ENCODE measurements at regions not wholly inside any gene's neighbourhood (a gene's known extent, or its start where the extent isn't known, plus 50 kb on each side); places are given as distances from the start of the nearest gene placed in this dataset.

DNA sequence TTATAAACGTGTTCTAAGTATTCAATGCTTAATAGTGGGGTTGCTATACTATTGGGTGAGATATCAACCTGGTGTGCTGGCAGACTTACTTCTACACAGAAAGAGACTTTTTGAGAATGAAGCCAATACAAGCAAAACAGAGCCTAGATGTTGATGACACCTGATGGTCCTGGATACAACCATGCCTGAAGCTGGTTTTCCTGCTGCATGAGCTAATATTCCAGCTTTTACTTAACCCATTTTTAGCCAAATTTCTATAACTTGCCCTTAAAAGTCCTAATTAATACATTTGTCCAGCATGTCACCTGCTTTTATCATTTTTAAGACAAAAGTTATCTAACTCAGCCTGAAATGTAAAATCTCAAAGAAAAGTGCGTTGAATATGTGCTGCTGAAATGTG is 86.2 kb downstream of the PFDN4 start:
- Histone ChIP-seq H3K27me3 (ENCODE audit: control insufficient read depth, insufficient read depth, low read length) (no peaks in the 10 kb centered on the region), H3K27ac (ENCODE audit: low read length) (no peak overlapping the region), H3K36me3 (ENCODE audit: control insufficient read depth, low read depth, low read length) (no peaks in the 10 kb centered on the region), H3K4me1 (ENCODE audit: control insufficient read depth, low read depth, low read length) (peaks cover 20% of the 10 kb centered on the region), H3K9ac (ENCODE audit: low read length) (no peak overlapping the region), H3K9me3 (ENCODE audit: control insufficient read depth, low read depth, low read length) (no peaks in the 10 kb centered on the region), H3K4me3 (ENCODE audit: low read length) (no peak overlapping the region)

DNA sequence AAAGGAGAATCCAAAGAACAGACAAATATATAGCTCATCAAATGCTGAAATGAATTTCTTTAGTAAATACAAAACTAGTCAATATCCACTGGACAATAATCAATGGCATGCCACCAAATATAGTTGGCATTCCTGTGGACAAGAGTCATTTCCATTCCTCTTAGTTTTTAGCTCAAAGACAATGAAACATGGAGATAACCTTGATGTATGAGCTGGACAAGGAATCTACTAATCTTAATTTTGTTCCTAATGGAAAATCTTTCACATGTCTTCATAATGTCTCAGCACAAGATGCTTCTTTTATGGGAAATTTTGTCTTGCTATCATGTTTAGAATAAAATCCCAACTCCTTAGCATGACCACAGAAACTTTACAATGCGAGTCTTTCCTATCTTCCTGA is 87.8 kb downstream of the PFDN4 start:
- no peaks in the 10 kb centered on the region for H3K9me3 ChIP-seq (ENCODE audit: control insufficient read depth, low read depth, low read length)
- no peaks in the 10 kb centered on the region for H3K36me3 ChIP-seq (ENCODE audit: control insufficient read depth, low read depth, low read length)
- no peak overlapping the region for H3K4me3 ChIP-seq (ENCODE audit: low read length)

DNA sequence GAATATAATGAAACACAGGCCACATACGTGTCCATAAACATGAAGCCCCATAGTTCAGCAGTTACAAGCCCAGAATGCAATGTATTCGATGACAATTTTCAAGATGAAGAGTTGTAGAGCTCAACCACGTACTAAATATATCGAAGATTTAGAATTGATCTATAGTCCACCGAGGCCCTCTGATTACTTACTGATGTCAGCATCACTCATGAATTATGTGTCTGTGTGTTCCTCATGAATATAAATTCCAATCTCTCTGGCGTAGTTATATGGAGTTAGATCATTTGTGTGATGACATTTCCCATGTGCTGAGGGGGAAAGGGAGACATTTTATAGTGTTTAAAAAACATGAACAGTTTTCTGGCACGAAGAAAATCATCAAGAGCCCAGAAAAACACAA is 97.5 kb downstream of the PFDN4 start:
- Histone ChIP-seq H3K36me3 (ENCODE audit: control insufficient read depth, low read depth, low read length) (no peaks in the 10 kb centered on the region), H3K9ac (ENCODE audit: low read length) (no peak overlapping the region), H3K4me1 (ENCODE audit: control insufficient read depth, low read depth, low read length) (no peaks in the 10 kb centered on the region), H3K4me3 (ENCODE audit: low read length) (no peak overlapping the region), H3K27me3 (ENCODE audit: control insufficient read depth, insufficient read depth, low read length) (no peaks in the 10 kb centered on the region), H3K9me3 (ENCODE audit: control insufficient read depth, low read depth, low read length) (no peaks in the 10 kb centered on the region), H3K27ac (ENCODE audit: low read length) (no peak overlapping the region)

More for the DNA sequence above, 87.8 kb downstream of the PFDN4 start:
- Histone ChIP-seq H3K27ac (ENCODE audit: low read length) (no peak overlapping the region), H3K27me3 (ENCODE audit: control insufficient read depth, insufficient read depth, low read length) (no peaks in the 10 kb centered on the region), H3K4me1 (ENCODE audit: control insufficient read depth, low read depth, low read length) (peaks cover 20% of the 10 kb centered on the region), H3K9ac (ENCODE audit: low read length) (no peak overlapping the region)

DNA sequence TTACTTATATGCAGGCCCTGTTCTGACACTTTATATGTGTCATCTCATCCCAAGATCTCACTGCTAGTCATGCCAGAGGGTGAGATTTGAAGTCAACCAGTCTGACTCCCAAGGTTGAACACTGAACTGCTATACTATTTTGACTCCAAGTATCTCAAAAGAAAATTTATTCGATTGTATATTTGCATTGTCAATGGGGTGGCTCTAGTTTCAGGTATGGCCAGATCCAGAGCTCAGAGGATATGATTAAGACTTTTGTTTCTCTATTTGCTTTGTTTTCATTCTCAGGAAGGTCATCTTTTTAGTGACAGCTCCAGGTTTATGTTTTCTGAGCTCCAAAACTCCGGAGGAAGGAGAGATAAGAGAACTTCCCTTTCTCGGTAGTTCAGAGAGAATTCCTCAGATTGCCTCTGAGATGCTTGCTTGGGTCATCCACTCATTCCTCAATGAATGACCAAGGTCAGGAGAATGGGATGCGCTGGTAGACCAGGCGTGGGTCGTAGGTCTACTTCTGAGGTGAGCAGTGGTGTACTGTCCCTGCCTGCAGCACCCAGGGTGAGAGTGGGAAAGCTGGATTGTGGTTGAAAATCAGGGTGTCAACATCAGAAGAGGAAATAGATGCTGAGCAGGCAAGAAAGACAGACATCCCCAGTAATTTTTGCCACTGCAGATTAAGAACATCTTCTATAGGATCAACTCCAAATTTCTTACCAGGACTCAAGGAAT is 99.3 kb downstream of the PFDN4 start:
- Histone ChIP-seq H3K36me3 (ENCODE audit: control insufficient read depth, low read depth, low read length) (no peaks in the 10 kb centered on the region), H3K4me3 (ENCODE audit: low read length) (no peak overlapping the region), H3K27ac (ENCODE audit: low read length) (no peak overlapping the region), H3K27me3 (ENCODE audit: control insufficient read depth, insufficient read depth, low read length) (no peaks in the 10 kb centered on the region), H3K4me1 (ENCODE audit: control insufficient read depth, low read depth, low read length) (no peaks in the 10 kb centered on the region), H3K9ac (ENCODE audit: low read length) (no peak overlapping the region), H3K9me3 (ENCODE audit: control insufficient read depth, low read depth, low read length) (no peaks in the 10 kb centered on the region)

DNA sequence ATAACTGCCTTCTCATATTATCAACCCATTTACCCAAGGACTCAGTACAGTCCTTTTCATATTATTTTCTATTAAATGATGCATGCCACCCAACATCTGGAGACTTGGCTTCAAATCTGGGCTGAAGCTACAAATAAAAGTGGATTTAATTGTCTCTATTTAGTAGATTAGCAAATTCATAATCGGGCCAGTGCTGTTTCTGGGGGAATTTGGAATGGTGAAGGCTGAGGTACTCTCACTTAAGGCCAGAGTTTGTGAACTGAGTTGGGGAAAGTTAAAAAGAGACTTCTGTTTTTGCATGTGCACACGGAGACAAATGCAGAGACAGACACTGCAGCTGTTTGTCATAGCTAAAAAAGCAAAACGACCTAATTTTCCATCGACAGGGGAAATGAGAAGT is 100.9 kb downstream of the PFDN4 start:
- no peak overlapping the region for H3K4me3 ChIP-seq (ENCODE audit: low read length)
- H3K9ac ChIP-seq (ENCODE audit: low read length) = no peak overlapping the region
- no peaks in the 10 kb centered on the region for H3K36me3 ChIP-seq (ENCODE audit: control insufficient read depth, low read depth, low read length)

DNA sequence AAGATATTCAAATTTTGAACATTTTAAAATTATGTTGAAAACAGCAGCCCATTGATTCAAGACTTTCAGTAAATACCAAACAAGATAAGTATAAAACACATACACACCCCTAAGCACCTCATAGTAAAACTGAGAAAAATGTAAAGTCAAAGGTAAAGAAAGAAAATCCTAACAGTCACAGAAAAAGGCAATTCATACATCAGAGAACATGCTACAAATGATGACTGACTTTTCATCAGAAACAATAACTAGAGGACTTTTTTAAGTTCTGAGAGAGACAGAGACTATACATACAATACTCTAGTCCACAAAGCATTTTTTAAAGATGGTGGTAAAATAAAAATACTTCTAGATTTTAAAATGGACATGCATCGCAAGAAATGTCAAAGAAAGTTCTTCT is 111.0 kb downstream of the PFDN4 start:
- H3K27ac ChIP-seq (ENCODE audit: low read length) = no peak overlapping the region
- H3K27me3 ChIP-seq (ENCODE audit: control insufficient read depth, insufficient read depth, low read length) = no peaks in the 10 kb centered on the region
- H3K4me1 ChIP-seq (ENCODE audit: control insufficient read depth, low read depth, low read length) = no peaks in the 10 kb centered on the region
- no peak overlapping the region for H3K4me3 ChIP-seq (ENCODE audit: low read length)
- no peaks in the 10 kb centered on the region for H3K9me3 ChIP-seq (ENCODE audit: control insufficient read depth, low read depth, low read length)
- H3K36me3 ChIP-seq (ENCODE audit: control insufficient read depth, low read depth, low read length) = no peaks in the 10 kb centered on the region
- no peak overlapping the region for H3K9ac ChIP-seq (ENCODE audit: low read length)

More for the DNA sequence above, 100.9 kb downstream of the PFDN4 start:
- no peaks in the 10 kb centered on the region for H3K9me3 ChIP-seq (ENCODE audit: control insufficient read depth, low read depth, low read length)
- H3K27me3 ChIP-seq (ENCODE audit: control insufficient read depth, insufficient read depth, low read length) = no peaks in the 10 kb centered on the region
- H3K4me1 ChIP-seq (ENCODE audit: control insufficient read depth, low read depth, low read length) = no peaks in the 10 kb centered on the region
- H3K27ac ChIP-seq (ENCODE audit: low read length) = no peak overlapping the region

DNA sequence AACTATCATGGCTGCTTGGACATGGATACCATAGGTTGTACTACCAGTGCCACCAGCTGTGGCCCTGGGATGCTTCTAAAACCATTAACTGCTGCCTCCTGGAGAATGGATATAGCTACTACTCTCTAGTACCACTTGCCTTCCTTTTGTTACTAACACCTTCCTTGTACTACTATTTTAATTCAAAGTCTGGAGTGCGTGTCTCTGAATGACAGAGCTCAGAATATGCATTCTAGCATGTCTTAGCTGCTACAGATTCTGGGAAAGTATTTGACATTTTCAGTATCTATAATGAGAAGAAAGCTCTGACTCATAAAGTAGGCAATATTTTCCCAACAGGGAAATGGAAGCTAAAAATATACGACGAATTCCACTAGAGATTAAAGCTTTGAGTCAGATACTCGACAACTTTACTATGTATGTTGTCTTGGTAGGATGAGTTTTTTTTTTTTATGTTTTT is 112.3 kb downstream of the PFDN4 start:
- H3K4me1 ChIP-seq (ENCODE audit: control insufficient read depth, low read depth, low read length) = no peaks in the 10 kb centered on the region
- no peak overlapping the region for H3K27ac ChIP-seq (ENCODE audit: low read length)
- H3K9me3 ChIP-seq (ENCODE audit: control insufficient read depth, low read depth, low read length) = no peaks in the 10 kb centered on the region
- H3K4me3 ChIP-seq (ENCODE audit: low read length) = no peak overlapping the region
- no peaks in the 10 kb centered on the region for H3K36me3 ChIP-seq (ENCODE audit: control insufficient read depth, low read depth, low read length)
- H3K27me3 ChIP-seq (ENCODE audit: control insufficient read depth, insufficient read depth, low read length) = no peaks in the 10 kb centered on the region
- H3K9ac ChIP-seq (ENCODE audit: low read length) = no peak overlapping the region

DNA sequence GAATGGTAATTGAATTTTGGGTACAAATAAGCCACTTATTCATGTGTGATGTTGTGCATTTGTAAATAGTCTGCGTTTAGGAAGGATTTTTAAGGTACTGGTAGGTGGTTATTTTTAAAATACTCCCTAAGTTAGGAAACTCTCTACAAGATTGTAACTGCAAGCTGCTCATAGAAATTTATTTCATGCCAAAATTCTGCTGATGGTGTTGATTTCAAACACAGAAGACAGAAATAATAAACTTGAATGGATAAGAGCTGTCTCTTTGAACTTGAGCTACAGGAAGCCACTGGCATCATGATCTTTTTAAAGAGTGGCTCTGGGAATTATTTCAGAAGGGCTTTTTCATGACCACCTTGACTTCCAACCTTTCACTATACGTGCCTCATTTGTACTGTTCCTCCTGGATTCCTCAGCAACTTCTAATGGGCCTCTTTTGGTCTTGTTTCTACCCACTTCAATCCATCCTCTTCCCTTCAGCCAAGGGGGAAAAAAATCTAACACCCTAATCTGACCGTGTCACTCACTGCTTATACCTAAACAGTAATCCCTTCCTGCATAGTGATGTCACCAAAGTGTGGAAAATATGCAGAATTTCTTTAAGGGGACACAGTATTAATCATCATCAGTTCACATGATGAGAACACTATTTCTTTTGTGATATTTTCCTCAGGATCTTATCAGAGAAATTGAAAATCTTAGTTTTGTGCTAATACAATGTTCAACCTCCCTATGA is 113.6 kb downstream of the PFDN4 start:
- no peaks in the 10 kb centered on the region for H3K27me3 ChIP-seq (ENCODE audit: control insufficient read depth, insufficient read depth, low read length)
- no peaks in the 10 kb centered on the region for H3K4me1 ChIP-seq (ENCODE audit: control insufficient read depth, low read depth, low read length)
- no peak overlapping the region for H3K4me3 ChIP-seq (ENCODE audit: low read length)
- H3K9ac ChIP-seq (ENCODE audit: low read length) = no peak overlapping the region
- H3K27ac ChIP-seq (ENCODE audit: low read length) = no peak overlapping the region
- no peaks in the 10 kb centered on the region for H3K9me3 ChIP-seq (ENCODE audit: control insufficient read depth, low read depth, low read length)
- no peaks in the 10 kb centered on the region for H3K36me3 ChIP-seq (ENCODE audit: control insufficient read depth, low read depth, low read length)

DNA sequence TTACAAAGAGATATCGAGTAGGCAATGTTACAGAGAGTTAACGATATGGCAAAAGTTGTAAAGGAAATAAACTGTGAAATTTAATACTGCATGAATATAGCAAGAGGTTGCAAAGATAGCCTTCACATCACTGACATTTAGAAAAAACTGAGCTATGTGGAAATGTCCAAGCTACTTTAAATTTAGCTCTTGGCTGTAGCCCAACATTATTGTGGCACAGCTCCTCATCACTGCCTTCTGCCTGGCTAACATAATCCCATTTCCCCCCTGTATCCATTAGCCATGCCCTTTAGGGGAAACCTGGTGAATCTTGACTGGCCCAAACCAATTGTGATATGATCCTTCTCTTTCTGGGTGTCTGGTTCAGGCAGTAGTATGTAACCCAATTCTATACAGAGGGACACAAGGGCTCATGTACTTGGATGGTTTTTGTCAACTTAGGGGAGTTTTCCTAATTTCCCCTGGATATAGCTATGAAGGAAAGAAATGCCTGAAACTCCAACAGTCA is 115.4 kb downstream of the PFDN4 start:
- Histone ChIP-seq H3K9ac (ENCODE audit: low read length) (no peak overlapping the region), H3K27me3 (ENCODE audit: control insufficient read depth, insufficient read depth, low read length) (no peaks in the 10 kb centered on the region), H3K27ac (ENCODE audit: low read length) (no peak overlapping the region), H3K4me1 (ENCODE audit: control insufficient read depth, low read depth, low read length) (no peaks in the 10 kb centered on the region), H3K36me3 (ENCODE audit: control insufficient read depth, low read depth, low read length) (no peaks in the 10 kb centered on the region), H3K9me3 (ENCODE audit: control insufficient read depth, low read depth, low read length) (no peaks in the 10 kb centered on the region), H3K4me3 (ENCODE audit: low read length) (no peak overlapping the region)

DNA sequence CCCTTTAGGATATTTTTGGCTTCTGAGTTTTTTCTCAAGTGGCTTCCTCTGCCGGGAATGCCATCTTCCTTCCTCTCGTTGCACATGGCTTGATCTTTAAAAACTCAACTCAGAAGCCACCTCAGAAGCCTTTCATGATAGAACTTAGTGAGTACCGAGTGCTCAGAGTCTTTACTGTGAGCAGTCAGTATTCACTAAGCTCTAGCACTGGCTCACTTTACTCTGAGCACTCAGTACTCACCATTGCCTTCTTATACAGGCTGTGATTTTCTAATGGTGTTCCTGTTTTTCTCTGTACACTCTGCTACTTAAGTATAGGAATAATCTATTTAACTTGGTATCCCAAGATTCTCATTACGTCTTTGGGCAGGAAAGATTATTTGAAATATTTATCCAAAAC is 116.2 kb downstream of the PFDN4 start:
- Histone ChIP-seq H3K9ac (ENCODE audit: low read length) (no peak overlapping the region), H3K36me3 (ENCODE audit: control insufficient read depth, low read depth, low read length) (no peaks in the 10 kb centered on the region), H3K4me3 (ENCODE audit: low read length) (no peak overlapping the region), H3K9me3 (ENCODE audit: control insufficient read depth, low read depth, low read length) (no peaks in the 10 kb centered on the region), H3K27me3 (ENCODE audit: control insufficient read depth, insufficient read depth, low read length) (no peaks in the 10 kb centered on the region), H3K27ac (ENCODE audit: low read length) (no peak overlapping the region), H3K4me1 (ENCODE audit: control insufficient read depth, low read depth, low read length) (no peaks in the 10 kb centered on the region)

DNA sequence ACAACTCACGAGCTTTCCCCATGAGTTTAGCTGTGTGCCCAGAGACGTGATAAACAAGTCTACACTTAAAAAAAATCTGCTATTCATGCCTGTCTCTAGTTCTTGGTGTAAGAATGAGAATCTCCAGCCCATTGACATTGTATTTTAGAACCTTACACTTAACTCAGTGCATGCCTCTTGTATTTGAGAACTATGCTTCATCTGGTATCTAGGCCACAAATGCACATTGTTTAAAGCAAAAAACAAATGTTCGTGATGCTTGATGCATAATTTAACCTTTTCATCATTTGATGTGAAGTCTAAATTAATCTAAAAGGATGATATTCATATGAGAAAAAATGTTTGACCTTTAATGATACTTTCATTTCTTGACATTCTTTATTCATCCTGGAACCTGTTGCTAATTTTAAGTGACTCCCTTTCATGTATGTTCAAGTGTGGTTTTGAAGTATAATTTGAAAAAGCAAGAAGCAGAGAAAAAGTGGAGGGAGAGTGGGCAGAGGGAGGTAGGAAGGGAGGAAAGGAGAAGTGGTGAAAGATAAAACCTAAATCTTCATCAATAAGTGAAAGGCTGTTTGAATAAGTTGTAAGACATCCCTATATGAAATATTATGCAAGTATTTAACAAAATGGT is 116.9 kb downstream of the PFDN4 start:
- Histone ChIP-seq H3K27me3 (ENCODE audit: control insufficient read depth, insufficient read depth, low read length) (no peaks in the 10 kb centered on the region), H3K36me3 (ENCODE audit: control insufficient read depth, low read depth, low read length) (no peaks in the 10 kb centered on the region), H3K4me1 (ENCODE audit: control insufficient read depth, low read depth, low read length) (no peaks in the 10 kb centered on the region), H3K9me3 (ENCODE audit: control insufficient read depth, low read depth, low read length) (no peaks in the 10 kb centered on the region), H3K27ac (ENCODE audit: low read length) (no peak overlapping the region), H3K9ac (ENCODE audit: low read length) (no peak overlapping the region), H3K4me3 (ENCODE audit: low read length) (no peak overlapping the region)
